Neuron (in vitro differentiated cells): ENCODE measurements at regions not wholly inside any gene's neighbourhood (a gene's known extent, or its start where the extent isn't known, plus 50 kb on each side); places are given as distances from the start of the nearest gene placed in this dataset.

ENCODE experiments used
- H2AFZ ChIP-seq: one replicate; pipeline ENCODE4 v1.6.1; 2013; ENCODE audit warnings: low read depth, mild to moderate bottlenecking, inconsistent platforms, low read length, moderate library complexity
- H3K27me3 ChIP-seq: one replicate; pipeline ENCODE4 v1.6.1; 2013; ENCODE audit warnings: low read length; ENCODE audit not compliant: insufficient read depth
- H3K36me3 ChIP-seq: one replicate; pipeline ENCODE4 v1.6.1; 2013; ENCODE audit warnings: low read length; ENCODE audit not compliant: insufficient read depth
- H3K4me1 ChIP-seq: one replicate; pipeline ENCODE4 v1.6.1; 2013; ENCODE audit warnings: low read length; ENCODE audit not compliant: insufficient read depth
- H3K4me3 ChIP-seq: 2 replicates; pipeline ENCODE4 v1.5.1; 2013; ENCODE audit warnings: mild to moderate bottlenecking, low read length, moderate library complexity
- H3K9me3 ChIP-seq: one replicate; pipeline ENCODE4 v1.6.1; 2013; ENCODE audit warnings: low read length

DNA sequence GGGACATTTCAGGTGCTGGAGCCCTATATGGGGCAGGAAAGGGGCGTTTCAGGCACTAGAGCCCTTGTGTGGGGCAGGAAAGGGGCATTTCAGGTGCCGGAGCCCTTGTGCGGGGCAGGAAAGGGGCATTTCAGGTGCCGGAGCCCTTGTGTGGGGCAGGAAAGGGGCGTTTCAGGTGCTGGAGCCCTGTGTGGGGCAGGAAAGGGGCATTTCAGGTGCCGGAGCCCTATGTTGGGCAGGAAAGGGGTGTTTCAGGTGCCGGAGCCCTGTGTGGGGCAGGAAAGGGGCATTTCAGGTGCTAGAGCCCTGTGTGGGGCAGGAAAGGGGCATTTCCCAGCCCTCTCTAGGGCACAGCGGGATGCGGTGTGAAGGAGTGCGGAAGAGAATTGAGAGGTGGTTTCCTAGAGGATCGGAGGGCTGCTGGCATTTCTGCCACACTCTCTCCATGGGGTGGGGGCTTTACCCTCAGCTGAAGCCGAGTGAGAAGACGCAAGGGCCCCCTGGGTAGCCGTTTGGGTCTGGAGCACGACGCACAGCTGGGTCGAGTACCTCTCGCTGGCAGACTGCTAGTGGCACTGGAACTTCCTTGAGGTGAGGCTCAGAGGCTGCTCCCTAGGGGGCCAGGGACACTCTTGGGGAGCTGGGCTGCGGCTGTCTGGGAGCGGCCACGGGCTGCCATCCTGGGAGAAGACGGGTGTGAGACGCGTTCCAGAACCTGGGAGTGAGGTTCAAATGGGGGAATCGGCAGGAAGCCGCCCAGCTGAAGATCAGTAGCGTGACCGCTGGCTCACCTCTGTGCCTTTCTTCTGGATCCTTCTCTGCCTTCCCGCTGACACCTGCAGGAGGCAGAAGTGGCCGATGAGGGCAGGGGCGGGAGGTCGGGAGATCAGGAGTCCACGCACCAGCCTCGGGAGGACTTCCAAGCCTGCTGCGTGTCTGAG is 122.6 kb upstream of the IRX4 start:
- H3K9me3 ChIP-seq, result peaks cover 3% of the 10 kb centered on the region
- H2AFZ ChIP-seq, result no peak overlapping the region
- no peak overlapping the region for H3K4me3 ChIP-seq
- H3K36me3 ChIP-seq, result no peaks in the 10 kb centered on the region
- H3K4me1 ChIP-seq, result no peaks in the 10 kb centered on the region
- peaks cover 3% of the 10 kb centered on the region for H3K27me3 ChIP-seq

DNA sequence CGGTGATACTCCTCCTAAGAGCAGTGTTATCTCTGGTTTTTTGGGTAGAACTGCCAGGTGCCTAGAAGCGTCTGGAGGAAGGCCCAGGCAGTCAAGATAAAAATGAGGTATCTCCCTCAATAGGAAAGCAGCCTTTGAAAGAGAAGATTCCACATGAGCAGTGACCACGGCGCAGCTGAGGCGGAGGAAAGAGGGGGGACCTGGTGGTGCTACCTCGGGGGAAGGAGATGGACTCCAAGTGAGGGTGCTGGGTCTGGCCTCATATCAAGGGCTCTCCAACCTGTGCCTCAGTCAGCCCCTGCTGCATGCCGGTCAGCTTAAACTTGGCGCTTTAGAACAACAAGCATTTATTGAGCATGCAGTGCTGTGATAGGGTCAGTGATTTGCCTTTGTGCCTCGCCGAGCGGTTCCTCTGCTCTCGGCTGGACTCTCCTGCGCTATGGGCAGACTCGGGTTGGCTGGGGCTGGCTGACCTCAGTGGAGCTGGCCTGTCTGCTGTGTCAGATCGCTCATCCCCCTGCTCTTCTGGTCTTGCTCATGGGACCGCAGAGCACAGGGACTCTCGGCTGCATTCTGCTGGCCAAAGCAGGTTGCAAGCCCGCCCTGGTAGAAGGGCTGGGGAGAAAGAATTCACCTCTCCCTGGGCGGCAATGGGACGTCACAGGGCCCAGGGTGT is 121.1 kb upstream of the IRX4 start:
- H3K27me3 ChIP-seq, result no peaks in the 10 kb centered on the region
- H3K4me1 ChIP-seq, result no peaks in the 10 kb centered on the region
- H3K9me3 ChIP-seq, result peaks cover 3% of the 10 kb centered on the region
- H2AFZ ChIP-seq, result no peak overlapping the region
- no peaks in the 10 kb centered on the region for H3K36me3 ChIP-seq
- no peak overlapping the region for H3K4me3 ChIP-seq

DNA sequence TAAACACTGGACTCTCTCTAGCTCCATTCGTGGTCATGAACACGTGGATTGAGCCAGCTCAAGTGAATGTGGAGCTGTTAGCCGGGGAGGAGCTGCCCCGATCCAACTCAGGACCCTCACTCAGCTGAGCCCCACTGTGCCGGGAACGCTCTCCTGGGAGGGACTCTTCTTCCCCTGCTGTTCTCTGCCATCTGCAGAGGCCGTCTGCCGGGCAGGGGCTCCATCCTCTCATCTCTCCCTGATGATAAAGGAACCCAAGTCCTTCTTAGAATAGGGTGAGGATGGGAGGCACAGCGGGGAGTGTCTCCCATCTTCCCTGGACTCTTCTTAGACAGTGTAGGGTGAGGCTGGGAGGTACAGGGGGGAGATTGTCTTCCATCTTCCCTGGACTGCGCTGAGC is 120.5 kb upstream of the IRX4 start:
- H2AFZ ChIP-seq, result no peak overlapping the region
- no peaks in the 10 kb centered on the region for H3K4me1 ChIP-seq
- H3K27me3 ChIP-seq, result no peaks in the 10 kb centered on the region
- no peak overlapping the region for H3K4me3 ChIP-seq
- no peaks in the 10 kb centered on the region for H3K36me3 ChIP-seq
- peaks cover 3% of the 10 kb centered on the region for H3K9me3 ChIP-seq

DNA sequence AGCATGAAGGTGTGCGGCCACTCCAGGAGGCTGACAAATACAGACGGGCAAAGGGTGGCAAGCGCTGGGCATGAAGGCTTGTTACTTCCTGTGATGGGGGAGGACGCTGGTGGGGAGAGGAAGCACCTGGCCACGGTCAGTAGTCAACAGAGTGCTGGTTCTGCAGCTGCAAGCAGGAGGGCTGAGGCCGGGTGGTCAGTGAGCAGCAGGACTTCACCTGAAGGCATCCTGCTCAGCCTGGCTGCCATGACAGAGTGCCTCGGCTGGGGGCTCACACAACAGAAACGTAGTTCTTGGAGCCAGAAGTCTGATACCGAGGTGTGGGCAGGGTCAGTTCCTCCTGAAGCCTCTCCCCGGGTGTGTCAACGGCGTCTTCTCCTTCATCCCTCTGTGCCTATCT is 118.6 kb upstream of the IRX4 start:
- Histone ChIP-seq H3K4me3 (no peak overlapping the region), H3K36me3 (no peaks in the 10 kb centered on the region), H3K4me1 (no peaks in the 10 kb centered on the region), H3K9me3 (peaks cover 6% of the 10 kb centered on the region), H3K27me3 (no peaks in the 10 kb centered on the region), H2AFZ (no peak overlapping the region)

DNA sequence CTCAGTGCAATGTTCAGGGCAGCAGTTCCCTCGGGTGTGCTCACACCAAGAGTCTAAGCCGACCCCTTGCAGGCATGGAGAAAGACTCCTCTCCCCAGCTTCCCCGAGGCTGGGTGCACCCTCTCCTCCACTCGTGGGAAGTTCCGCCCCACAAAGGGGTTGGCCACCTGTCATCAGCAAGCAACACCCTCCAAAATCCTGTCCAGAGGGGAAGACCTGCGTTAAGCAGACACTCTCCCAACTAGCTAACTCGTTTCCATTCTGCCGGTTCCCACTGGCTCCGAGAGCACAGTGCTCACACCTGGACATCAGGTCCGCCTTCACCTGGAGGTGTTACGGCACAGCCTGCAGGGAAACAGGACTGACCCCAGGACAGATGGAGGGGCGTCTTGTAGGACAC is 117.9 kb upstream of the IRX4 start:
- Histone ChIP-seq H3K4me1 (no peaks in the 10 kb centered on the region), H3K36me3 (no peaks in the 10 kb centered on the region), H3K9me3 (peaks cover 6% of the 10 kb centered on the region), H3K4me3 (no peak overlapping the region), H2AFZ (no peak overlapping the region), H3K27me3 (no peaks in the 10 kb centered on the region)

DNA sequence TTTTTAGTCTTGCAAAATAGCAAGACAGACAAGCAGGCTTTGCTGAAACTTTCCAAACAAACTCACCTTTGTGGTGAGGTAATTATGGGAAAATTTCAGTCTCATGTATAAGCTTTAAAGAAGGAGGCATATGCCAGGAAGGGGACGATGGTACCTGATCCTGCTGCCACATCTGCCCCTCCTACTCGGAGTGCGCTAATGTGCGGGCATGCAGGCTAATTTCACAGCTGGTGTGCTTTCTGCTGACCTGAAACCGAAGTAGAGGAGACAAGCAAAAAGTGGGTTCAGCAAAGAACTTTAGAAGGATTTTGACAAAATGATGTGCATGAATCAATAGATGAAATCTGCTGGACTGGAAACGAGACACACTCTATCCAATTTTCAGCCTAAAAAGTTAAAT is 117.1 kb upstream of the IRX4 start:
- Histone ChIP-seq H3K4me1 (no peaks in the 10 kb centered on the region), H2AFZ (no peak overlapping the region), H3K4me3 (no peak overlapping the region), H3K9me3 (peaks cover 4% of the 10 kb centered on the region), H3K36me3 (no peaks in the 10 kb centered on the region), H3K27me3 (no peaks in the 10 kb centered on the region)

DNA sequence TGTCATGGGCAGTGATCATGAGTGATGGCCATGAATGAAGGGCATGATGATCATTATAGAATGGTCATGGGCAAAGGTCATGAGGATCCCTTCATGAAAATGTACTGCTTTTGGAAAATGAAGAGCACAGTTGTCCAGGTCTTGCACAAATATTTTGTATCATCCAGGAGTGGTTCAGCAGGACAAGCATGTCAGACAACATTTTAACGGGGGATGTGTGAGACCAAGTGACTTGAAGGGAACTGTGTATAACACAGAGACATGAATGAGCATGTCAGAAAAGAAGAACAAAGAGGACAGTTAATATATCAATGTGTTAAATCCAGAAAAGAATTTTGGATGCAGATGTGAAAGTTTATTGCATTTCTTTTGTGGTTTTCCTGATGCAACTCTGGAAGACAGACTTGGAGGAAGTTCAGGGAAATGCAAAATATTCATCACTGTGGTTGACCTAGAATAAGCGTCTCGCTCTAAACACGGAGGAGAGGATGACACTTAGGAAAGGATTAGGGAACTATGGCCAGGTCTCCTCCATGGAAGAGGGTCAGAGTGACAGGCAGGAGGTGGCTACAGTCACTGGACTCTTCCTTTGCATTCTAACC is 116.1 kb upstream of the IRX4 start:
- no peaks in the 10 kb centered on the region for H3K27me3 ChIP-seq
- H3K36me3 ChIP-seq, result no peaks in the 10 kb centered on the region
- no peaks in the 10 kb centered on the region for H3K4me1 ChIP-seq
- no peak overlapping the region for H2AFZ ChIP-seq
- no peak overlapping the region for H3K4me3 ChIP-seq
- H3K9me3 ChIP-seq, result peaks cover 7% of the 10 kb centered on the region

DNA sequence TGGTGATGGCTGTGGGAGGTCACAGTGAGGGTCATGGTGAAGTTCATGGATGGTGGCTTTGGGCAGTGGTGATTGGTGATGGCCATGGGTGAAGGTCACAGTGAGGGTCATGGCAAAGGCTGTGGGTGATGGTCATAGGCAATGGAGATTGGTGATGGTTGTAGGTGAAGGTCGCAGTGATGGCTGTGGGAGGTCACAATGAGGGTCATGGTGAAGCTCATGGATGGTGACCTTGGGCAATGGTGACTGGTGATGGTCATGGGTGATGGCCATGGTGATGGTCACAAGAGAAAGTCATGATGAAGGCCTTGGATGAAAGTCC is 115.6 kb upstream of the IRX4 start:
- H2AFZ ChIP-seq, result no peak overlapping the region
- peaks cover 7% of the 10 kb centered on the region for H3K9me3 ChIP-seq
- H3K27me3 ChIP-seq, result no peaks in the 10 kb centered on the region
- H3K36me3 ChIP-seq, result no peaks in the 10 kb centered on the region
- no peak overlapping the region for H3K4me3 ChIP-seq
- H3K4me1 ChIP-seq, result no peaks in the 10 kb centered on the region

DNA sequence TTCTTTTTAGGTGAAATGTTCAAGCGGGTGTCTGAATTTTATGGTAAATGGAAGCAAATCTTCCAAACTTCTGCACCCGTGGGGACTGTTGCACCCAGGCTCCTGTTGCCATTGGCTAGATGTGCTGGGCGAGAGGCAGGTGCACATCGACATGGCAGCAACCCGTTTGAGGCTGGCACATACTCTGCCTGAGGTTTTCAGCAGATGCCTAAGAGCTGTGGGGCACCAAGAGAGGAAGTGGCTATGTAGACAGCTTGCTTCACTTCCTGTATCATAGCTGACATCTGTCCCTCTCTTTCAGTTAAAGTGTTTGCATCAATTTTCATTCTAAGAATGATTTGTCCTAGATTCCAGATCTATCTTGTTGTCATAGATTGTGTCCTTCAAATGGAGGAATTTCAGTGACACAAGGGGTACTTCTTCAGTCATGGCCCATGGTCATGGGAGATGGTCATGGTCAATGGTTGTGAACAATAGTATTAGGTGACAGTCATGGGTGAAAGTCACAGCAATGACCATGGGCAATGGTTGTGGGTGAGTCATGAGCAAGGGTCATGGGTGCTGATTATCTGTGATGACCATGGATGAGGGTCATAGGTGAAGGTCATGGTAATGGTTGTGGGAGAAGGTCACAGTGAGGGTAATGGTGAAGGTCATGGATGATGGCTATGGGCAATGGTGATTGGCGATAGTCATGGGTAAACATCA is 115.1 kb upstream of the IRX4 start:
- Histone ChIP-seq H2AFZ (no peak overlapping the region), H3K4me1 (no peaks in the 10 kb centered on the region), H3K9me3 (peaks cover 8% of the 10 kb centered on the region), H3K4me3 (no peak overlapping the region), H3K27me3 (no peaks in the 10 kb centered on the region), H3K36me3 (no peaks in the 10 kb centered on the region)

DNA sequence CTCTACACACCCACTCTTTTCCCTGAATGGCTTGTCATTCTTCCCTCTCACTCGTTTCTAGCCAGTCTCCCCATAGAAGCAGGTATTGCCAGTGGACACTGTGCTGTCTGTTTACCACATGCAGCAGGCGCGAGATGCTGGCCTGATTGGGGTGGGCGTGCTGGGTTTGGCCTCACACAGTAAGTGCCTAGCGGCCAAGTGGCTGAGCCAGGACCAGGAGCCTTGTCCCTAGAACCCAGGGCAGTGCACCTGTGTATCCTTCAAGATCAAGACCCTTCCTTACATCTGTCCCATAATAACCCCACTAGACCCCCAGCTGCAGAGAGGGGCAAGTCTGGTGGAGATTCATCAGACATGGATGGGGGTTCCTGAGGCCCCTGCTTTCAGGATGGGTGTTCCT is 112.8 kb upstream of the IRX4 start:
- H3K9me3 ChIP-seq, result peaks cover 9% of the 10 kb centered on the region
- H3K4me3 ChIP-seq, result no peak overlapping the region
- H3K36me3 ChIP-seq, result no peaks in the 10 kb centered on the region
- no peaks in the 10 kb centered on the region for H3K27me3 ChIP-seq
- no peaks in the 10 kb centered on the region for H3K4me1 ChIP-seq
- H2AFZ ChIP-seq, result no peak overlapping the region

DNA sequence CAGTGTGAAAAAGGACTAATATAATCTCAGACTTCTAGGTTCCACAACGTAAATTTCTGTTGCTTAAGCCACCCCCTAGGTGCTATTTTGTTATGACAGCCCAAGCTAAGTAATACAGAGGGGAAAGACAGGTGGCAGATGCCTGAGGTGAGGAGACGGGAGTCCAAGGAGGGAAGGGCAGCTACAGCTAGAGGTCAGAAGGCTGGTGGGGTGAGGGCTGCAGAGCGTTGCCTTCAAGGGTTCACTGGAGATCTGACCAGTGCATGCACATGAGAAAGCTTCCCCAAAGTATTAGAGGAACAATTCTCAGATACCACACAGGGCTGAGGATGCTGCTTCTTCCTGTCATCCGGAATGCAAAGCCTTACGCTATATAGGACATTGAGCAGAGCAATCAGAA is 104.7 kb upstream of the IRX4 start:
- Histone ChIP-seq H3K4me3 (no peak overlapping the region), H3K4me1 (no peaks in the 10 kb centered on the region), H3K9me3 (peaks cover 2% of the 10 kb centered on the region), H3K27me3 (no peaks in the 10 kb centered on the region), H3K36me3 (no peaks in the 10 kb centered on the region), H2AFZ (no peak overlapping the region)

DNA sequence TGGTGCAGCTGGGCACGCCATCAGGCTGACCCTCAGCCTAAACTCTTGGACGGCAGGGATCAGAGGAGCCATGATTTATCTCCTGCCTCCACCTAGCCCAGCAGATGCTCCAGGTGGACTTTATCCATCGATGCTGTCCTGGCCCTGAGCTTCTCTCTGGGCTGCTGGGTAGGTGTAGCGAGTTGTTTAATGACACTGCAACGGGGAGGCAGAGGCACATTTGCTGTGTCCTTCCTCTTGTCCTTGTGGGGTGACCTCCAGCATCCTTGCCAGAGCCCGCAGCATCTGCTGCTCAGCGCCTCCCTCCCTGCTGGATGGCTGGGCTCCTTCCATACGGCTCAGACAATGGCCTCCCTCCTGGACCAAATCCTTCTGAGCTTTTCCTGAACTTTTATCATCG is 103.1 kb upstream of the IRX4 start:
- H3K9me3 ChIP-seq, result peaks cover 2% of the 10 kb centered on the region
- H3K36me3 ChIP-seq, result no peaks in the 10 kb centered on the region
- H3K4me1 ChIP-seq, result no peaks in the 10 kb centered on the region
- no peaks in the 10 kb centered on the region for H3K27me3 ChIP-seq
- H3K4me3 ChIP-seq, result no peak overlapping the region
- H2AFZ ChIP-seq, result no peak overlapping the region
